Heart left ventricle (tissue), 13 donors: ENCODE measurements at regions not wholly inside any gene's neighbourhood (a gene's known extent, or its start where the extent isn't known, plus 50 kb on each side); places are given as distances from the start of the nearest gene placed in this dataset.

Experiments used
- CTCF ChIP-seq, 12 donors: fragments of 200-600 bp; sonication (generic) in 4 of 12; IDR thresholded peaks; one replicate each; pipeline versions ENCODE4 v1.5.0 to v1.8.0; 2018 to 2022; ENCODE audit warnings: antibody characterized with exemption in 12 of 12, mild to moderate bottlenecking in 5 of 12
- POLR2A ChIP-seq, 2 donors: fragments of 450-650 bp; IDR thresholded peaks; one replicate each; pipeline ENCODE4 v1.6.1; 2017; ENCODE audit warnings: antibody characterized with exemption in 2 of 2, mild to moderate bottlenecking in 2 of 2, moderate library complexity in 2 of 2
- donor health status: ischemic (EF 13 %, LVEDD 7.1; RV severe dilation, severe dysfunction).
- donor health status: DM: no; HTN: yes; CAD: no.
- donor health status: DM: no; HTN: no; CAD: no.
- donor health status: ischemic (EF 25% LVEDD 6.9; RV normal size, moderate dysfunction).
- donor health status: ischemic (EF 25% LVEDD 5.7; RV mildly dilated, moderate dysfunction).
- donor health status: ischemic (EF 35%, LVEDD 5.7; RV mildly dilated, moderate dysfunction).
- donor health status: nonischemic (EF 11% LVEDD 7.7; RV severe dilation, severe dysfunction).
- donor health status: DM: yes; HTN: yes; CAD: no.
- donor health status: PGD.
- donor health status: ischemic (EF 29% LVEDD 5.4; RV normal size, mild dysfunction).
- donor health status: nonischemic (EF 23%, LVEDD 6.1; RV moderate dilation, normal function).

- TF ChIP-seq CTCF (IDR thresholded peaks at IDR 0.05) (no peak), POLR2A (IDR thresholded peaks at IDR 0.05) (no peak)
These were observed 230.5 kb downstream of the ATPSCKMT start for GRCh38 chr5:10019236-10019635.
